ENCODE measurements at regions not wholly inside any gene's neighbourhood (a gene's known extent, or its start where the extent isn't known, plus 50 kb on each side); places are given as distances from the start of the nearest gene placed in this dataset.

DNA sequence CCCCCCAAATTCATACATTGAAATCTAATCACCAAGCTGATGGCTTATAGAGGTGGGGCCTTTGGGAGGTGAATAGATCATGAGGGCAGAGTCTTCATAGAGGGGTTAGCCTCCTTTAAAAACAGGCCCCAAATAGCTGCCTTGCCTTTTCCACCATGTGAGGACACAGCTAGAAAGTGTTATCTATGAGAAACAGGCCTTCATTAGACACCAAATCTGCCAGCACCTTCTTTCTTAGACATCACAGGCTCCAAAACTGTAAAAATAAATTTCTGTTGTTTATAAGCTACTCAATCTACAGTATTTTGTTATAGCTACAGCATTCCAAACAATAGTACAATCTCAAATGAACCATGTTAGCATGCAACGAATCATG lies 459.3 kb upstream of the GCFC2 start:
- TF ChIP-seq, protein P1, sequence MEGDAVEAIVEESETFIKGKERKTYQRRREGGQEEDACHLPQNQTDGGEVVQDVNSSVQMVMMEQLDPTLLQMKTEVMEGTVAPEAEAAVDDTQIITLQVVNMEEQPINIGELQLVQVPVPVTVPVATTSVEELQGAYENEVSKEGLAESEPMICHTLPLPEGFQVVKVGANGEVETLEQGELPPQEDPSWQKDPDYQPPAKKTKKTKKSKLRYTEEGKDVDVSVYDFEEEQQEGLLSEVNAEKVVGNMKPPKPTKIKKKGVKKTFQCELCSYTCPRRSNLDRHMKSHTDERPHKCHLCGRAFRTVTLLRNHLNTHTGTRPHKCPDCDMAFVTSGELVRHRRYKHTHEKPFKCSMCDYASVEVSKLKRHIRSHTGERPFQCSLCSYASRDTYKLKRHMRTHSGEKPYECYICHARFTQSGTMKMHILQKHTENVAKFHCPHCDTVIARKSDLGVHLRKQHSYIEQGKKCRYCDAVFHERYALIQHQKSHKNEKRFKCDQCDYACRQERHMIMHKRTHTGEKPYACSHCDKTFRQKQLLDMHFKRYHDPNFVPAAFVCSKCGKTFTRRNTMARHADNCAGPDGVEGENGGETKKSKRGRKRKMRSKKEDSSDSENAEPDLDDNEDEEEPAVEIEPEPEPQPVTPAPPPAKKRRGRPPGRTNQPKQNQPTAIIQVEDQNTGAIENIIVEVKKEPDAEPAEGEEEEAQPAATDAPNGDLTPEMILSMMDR (IDR thresholded peaks at IDR 0.05; ENCODE audit: insufficient read depth, low read length, poor library complexity, severe bottlenecking): no peak
- TF ChIP-seq EZH2phosphoT487 (conservative IDR thresholded peaks at IDR 0.05; ENCODE audit: low read length): no peak
